SK-N-MC (cell line): ENCODE measurements at regions not wholly inside any gene's neighbourhood (a gene's known extent, or its start where the extent isn't known, plus 50 kb on each side); places are given as distances from the start of the nearest gene placed in this dataset.
"Not testable (repeated sequence)": the region's sequence is repeated elsewhere in the genome, so short reads cannot be mapped to it uniquely, and the experiment has no call there.

Experiments
- DNase-seq: peaks from one replicate; pipeline ENCODE4 v3.0.0-alpha.2; 2011; ENCODE audit warnings: low read depth, low spot score
- H3K27ac ChIP-seq: fragments of 200-600 bp; sonication (generic); 2 replicates; pipeline ENCODE4 v1.5.1; 2016; ENCODE audit warnings: mixed run types
- H3K36me3 ChIP-seq: fragments of 200-600 bp; sonication (generic); 2 replicates; pipeline ENCODE4 v1.6.1; 2017; ENCODE audit warnings: antibody characterized with exemption, low read length, mixed read lengths; ENCODE audit not compliant: insufficient read depth
- H3K4me3 ChIP-seq: fragments of 200-600 bp; sonication (generic); 2 replicates; pipeline ENCODE4 v1.5.1; 2016
- H3K9ac ChIP-seq: fragments of 200-600 bp; sonication (generic); 2 replicates; pipeline ENCODE4 v1.8.0; 2017; ENCODE audit warnings: mixed run types, mixed read lengths; ENCODE audit not compliant: insufficient read length
- H3K9me3 ChIP-seq: fragments of 200-600 bp; sonication (generic); 2 replicates; pipeline ENCODE4 v1.6.1; 2017; ENCODE audit warnings: low read depth, mild to moderate bottlenecking, antibody characterized with exemption, low read length, moderate library complexity, mixed read lengths
- EZH2 ChIP-seq: fragments of 200-600 bp; sonication (generic); IDR thresholded peaks from one replicate; pipeline ENCODE4 v1.6.1; 2017; ENCODE audit warnings: antibody characterized with exemption
- FOXP2 ChIP-seq: optimal IDR thresholded peaks from 2 replicates; pipeline ENCODE3; 2011; ENCODE audit warnings: mild to moderate bottlenecking, moderate library complexity; ENCODE audit not compliant: insufficient read depth; ENCODE audit errors: extremely low read length, control extremely low read depth
- POLR2AphosphoS5 ChIP-seq: IDR thresholded peaks from 2 replicates; pipeline ENCODE4 v1.6.1; 2012; ENCODE audit warnings: mild to moderate bottlenecking, low read depth, low read length, borderline replicate concordance

DNA sequence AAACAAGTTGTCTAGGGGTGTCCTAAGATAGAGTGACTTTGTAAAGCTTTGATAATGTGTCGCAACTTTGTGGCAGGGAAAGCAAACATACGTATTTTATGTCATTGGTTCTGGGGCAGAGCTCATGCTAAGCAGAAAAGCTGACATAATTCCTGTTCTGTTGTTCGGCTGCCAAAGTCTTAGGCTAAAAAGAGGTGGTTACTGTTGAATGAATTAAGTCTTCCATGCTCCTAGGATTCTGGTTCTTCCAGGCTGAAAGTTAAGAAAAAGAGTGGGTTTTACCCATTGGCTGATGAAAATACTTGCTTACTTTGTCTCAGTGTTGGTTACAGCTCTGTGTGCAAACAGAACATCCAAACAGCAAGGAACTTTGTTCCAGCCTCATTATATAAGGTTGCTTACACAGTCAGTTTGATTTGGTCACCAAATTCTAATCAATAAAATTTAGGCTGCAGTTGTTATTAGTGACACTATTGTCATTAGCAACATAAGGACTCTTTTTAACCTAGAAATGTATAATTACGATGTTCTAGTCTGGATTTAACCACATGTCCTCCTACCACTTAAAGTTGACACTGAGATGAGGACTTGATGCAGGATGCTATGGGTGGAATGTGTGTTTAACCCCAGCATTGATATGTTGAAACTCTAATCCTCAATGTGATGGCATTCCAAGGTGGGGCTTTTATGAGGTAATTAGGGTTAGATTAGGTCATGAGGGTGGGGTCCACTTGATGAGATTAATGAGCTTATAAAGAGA is 114.0 kb upstream of the GOT2 start:
- no peak overlapping the region for H3K27ac ChIP-seq
- H3K36me3 ChIP-seq, result no peaks in the 10 kb centered on the region
- no peak overlapping the region for H3K9ac ChIP-seq
- no peaks in the 10 kb centered on the region for H3K9me3 ChIP-seq
- DNase-seq, result no peak
- no peak overlapping the region for H3K4me3 ChIP-seq
- TF ChIP-seq EZH2 (no peak), FOXP2 (no peak), POLR2AphosphoS5 (no peak)

GRCh38 chr16:58846226-58846625 is 112.1 kb upstream of the GOT2 start:
- not testable (repeated sequence) for H3K9ac ChIP-seq, H3K27ac ChIP-seq, H3K9me3 ChIP-seq, DNase-seq, H3K36me3 ChIP-seq, H3K4me3 ChIP-seq

DNA sequence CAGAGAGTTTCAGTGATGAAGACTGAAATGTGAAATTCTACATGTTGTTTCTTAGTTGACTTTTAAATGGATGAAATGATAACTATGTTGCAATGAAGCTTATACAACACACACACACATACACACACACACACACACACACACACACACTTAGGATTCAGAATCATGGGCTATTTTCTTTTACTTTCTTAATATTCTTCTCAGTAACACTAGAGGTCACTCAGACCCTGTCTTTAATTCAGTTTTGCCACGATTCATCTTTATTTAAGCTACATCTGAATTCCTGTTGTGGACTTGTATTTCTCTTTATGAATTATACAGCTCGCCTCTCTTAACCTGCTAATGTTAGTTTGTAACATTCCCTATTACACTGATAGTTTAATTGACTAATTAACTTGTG is 109.6 kb upstream of the GOT2 start:
- DNase-seq, result no peak

DNA sequence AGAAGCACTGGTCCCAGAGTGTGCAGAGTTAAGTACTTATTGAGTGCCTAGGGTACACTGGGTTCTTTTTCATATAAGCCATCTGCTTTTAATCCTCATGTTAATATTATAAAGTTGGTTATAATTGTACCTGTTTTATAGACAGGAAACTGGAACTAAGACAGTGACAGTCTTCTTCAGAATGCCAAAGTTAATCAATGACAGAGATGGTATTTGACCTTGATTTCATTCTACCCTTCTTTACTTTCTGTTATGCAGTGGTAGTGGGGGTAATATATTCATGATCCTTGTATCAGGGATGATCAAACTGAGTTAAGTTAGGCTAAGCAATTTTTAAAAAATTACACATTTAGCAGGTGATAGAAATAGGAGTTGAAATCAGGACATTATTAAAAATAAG is 108.6 kb upstream of the GOT2 start:
- Histone ChIP-seq H3K27ac (no peak overlapping the region), H3K36me3 (no peaks in the 10 kb centered on the region)
- no peak for DNase-seq

More for the DNA sequence above, 109.6 kb upstream of the GOT2 start:
- no peaks in the 10 kb centered on the region for H3K36me3 ChIP-seq
- TF ChIP-seq POLR2AphosphoS5, result no peak
- no peak for TF ChIP-seq FOXP2
- no peak for TF ChIP-seq EZH2
- no peak overlapping the region for H3K27ac ChIP-seq
- H3K4me3 ChIP-seq, result no peak overlapping the region
- no peak overlapping the region for H3K9ac ChIP-seq
- H3K9me3 ChIP-seq, result no peaks in the 10 kb centered on the region

GRCh38 chr16:58842156-58842555 is 108.0 kb upstream of the GOT2 start:
- H3K4me3 ChIP-seq, result no peak overlapping the region
- H3K36me3 ChIP-seq, result no peaks in the 10 kb centered on the region
- H3K27ac ChIP-seq, result no peak overlapping the region
- H3K9me3 ChIP-seq, result no peaks in the 10 kb centered on the region
- TF ChIP-seq FOXP2, result no peak
- TF ChIP-seq EZH2, result no peak
- no peak for TF ChIP-seq POLR2AphosphoS5
- no peak for DNase-seq
- H3K9ac ChIP-seq, result no peak overlapping the region

More for the DNA sequence above, 108.6 kb upstream of the GOT2 start:
- TF ChIP-seq EZH2, result no peak
- TF ChIP-seq POLR2AphosphoS5, result no peak
- TF ChIP-seq FOXP2, result no peak
- H3K9me3 ChIP-seq, result no peaks in the 10 kb centered on the region
- no peak overlapping the region for H3K9ac ChIP-seq
- H3K4me3 ChIP-seq, result no peak overlapping the region

GRCh38 chr16:58837950-58838349 is 103.8 kb upstream of the GOT2 start:
- H3K4me3 ChIP-seq, result no peak overlapping the region
- TF ChIP-seq EZH2, result no peak
- H3K27ac ChIP-seq, result no peak overlapping the region
- no peaks in the 10 kb centered on the region for H3K36me3 ChIP-seq
- no peak for DNase-seq
- no peak overlapping the region for H3K9ac ChIP-seq
- H3K9me3 ChIP-seq, result no peaks in the 10 kb centered on the region

- TF ChIP-seq FOXP2, result no peak
- no peak for TF ChIP-seq EZH2
- no peak for TF ChIP-seq POLR2AphosphoS5
- Histone ChIP-seq H3K9ac (no peak overlapping the region), H3K27ac (no peak overlapping the region), H3K9me3 (no peaks in the 10 kb centered on the region), H3K36me3 (no peaks in the 10 kb centered on the region), H3K4me3 (no peak overlapping the region)
- DNase-seq, result no peak
These were observed 102.3 kb upstream of the GOT2 start for GRCh38 chr16:58836427-58836826.

DNA sequence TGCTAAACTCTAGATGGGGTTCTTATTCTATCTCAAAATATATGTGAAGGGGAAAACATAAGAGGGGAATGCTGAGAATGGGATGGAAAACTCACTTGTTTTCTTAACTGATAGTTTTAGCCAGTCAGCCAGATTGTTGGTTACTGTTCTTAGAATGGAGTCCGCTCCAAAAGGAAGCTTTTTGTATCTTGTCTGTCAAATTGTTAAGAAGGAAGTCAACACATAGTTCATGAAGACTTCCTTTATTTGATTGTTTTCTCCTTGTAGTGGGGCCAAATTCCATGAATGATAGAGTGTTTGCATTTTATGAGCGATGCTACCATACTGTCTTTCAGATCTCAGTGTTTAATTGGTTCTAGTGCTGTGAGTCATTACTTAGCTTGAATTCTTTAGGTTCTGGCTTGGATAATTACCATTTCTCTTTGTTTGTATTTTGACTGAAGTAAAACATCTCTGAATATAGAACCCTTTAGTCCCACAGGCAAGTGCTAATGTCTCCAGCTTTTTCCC is 98.3 kb upstream of the GOT2 start:
- Histone ChIP-seq H3K9me3 (no peaks in the 10 kb centered on the region), H3K4me3 (no peak overlapping the region), H3K9ac (no peak overlapping the region), H3K36me3 (no peaks in the 10 kb centered on the region), H3K27ac (no peak overlapping the region)
- no peak for DNase-seq
- TF ChIP-seq POLR2AphosphoS5 (no peak), FOXP2 (no peak)

GRCh38 chr16:58831386-58831785 is 97.3 kb upstream of the GOT2 start:
- Histone ChIP-seq H3K27ac (no peak overlapping the region), H3K4me3 (no peak overlapping the region), H3K9ac (no peak overlapping the region), H3K9me3 (no peaks in the 10 kb centered on the region), H3K36me3 (no peaks in the 10 kb centered on the region)
- DNase-seq, result no peak
- TF ChIP-seq EZH2, result no peak
- TF ChIP-seq FOXP2, result no peak
- no peak for TF ChIP-seq POLR2AphosphoS5
